ENCODE measurements at regions not wholly inside any gene's neighbourhood (a gene's known extent, or its start where the extent isn't known, plus 50 kb on each side); places are given as distances from the start of the nearest gene placed in this dataset.

DNA sequence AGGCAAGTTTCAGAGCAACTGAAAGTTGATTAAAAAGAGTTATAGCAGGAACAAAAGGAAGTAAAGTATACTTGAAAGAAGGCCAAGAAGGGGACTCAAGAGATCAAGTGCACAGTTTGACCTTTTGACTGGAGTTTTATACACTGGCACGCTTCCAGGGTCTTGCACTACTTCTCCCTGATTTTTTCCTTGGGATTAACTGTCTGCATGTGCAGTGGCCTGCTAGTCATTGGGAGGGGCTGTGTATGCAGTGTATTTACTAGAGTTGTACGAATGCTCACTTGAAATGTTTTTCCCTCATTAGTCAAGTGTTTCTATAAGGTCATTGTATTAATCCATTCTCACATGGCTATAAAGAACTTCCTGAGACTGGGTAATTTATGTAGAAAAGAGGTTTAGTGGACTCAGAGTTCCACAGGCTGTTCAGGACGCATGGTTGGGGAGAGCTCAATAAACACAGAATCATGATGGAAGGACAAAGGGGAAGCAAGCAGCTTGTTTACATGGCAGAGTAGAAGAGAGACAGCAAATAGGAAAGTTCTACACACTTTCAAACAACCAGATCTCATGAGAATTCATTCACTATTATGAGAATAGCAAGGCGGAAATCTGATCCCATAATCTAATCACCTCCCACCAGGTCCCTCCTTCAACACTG, 571.8 kb downstream of the ZPLD1 start:
- H3K18ac ChIP-seq (ENCODE audit: extremely low read depth, low read length), result no peak overlapping the region
- ChIA-PET POLR2A (ENCODE audit: partially characterized antibody) (no interaction called here), CTCF (ENCODE audit: partially characterized antibody) (no interaction called here)
- H2BK15ac ChIP-seq (ENCODE audit: low read length), result no peak overlapping the region
- no peak overlapping the region for H3K23ac ChIP-seq (ENCODE audit: insufficient read length)
- no peak overlapping the region for H2BK5ac ChIP-seq (ENCODE audit: low read depth, low read length)
- no peak overlapping the region; the same call in 1 of the 2 replicates for H2BK12ac ChIP-seq (ENCODE audit: low read depth, low read length)
- H4K5ac ChIP-seq (ENCODE audit: insufficient read length, low read depth, low read length), result no peak overlapping the region
- WGBS, 2 experiments (ENCODE audit: extremely low coverage in 1 of 2, insufficient coverage in 1 of 2, insufficient read length in 1 of 2, insufficient replicate concordance in 2 of 2, low coverage in 1 of 2, low lambda C conversion rate in 2 of 2, missing lambda C conversion rate in 1 of 2), result 97% methylated on average over 4 of the region's 4 CpGs; no CpG with 5 or more reads in 1 of the 2 experiments
- no peaks in the 10 kb centered on the region for H3K79me1 ChIP-seq (ENCODE audit: low read depth, low read length)
- peaks cover 0 to 6% (median 2%) of the 10 kb centered on the region in 4 experiments; a peak in 2 of 7 replicates for H3K4me1 ChIP-seq (replicated peaks in 1 of 4; ENCODE audit: control insufficient read depth in 3 of 4, insufficient read depth in 4 of 4, low read length in 3 of 4)
- no peak overlapping the region for H2BK120ac ChIP-seq (replicated peaks; ENCODE audit: low read depth, low read length)
- TF ChIP-seq NANOG (IDR thresholded peaks at IDR 0.05; ENCODE audit: insufficient read depth, low read depth, low read length, poor library complexity, severe bottlenecking) (no peak), EP300 (IDR thresholded peaks at IDR 0.05; ENCODE audit: borderline replicate concordance in 1 of 2, low read depth in 2 of 2, low read length in 2 of 2) (no peak)
- TF ChIP-seq, protein P1, sequence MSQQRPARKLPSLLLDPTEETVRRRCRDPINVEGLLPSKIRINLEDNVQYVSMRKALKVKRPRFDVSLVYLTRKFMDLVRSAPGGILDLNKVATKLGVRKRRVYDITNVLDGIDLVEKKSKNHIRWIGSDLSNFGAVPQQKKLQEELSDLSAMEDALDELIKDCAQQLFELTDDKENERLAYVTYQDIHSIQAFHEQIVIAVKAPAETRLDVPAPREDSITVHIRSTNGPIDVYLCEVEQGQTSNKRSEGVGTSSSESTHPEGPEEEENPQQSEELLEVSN (IDR thresholded peaks at IDR 0.05), result no peak
- no peak overlapping the region for H3K4me2 ChIP-seq (ENCODE audit: insufficient read depth in 1 of 2, low read depth in 2 of 2, low read length in 2 of 2)
- DNase-seq (ENCODE audit: low read depth in 1 of 2, low spot score in 2 of 2), result no peak
- no peak overlapping the region for H4K8ac ChIP-seq (ENCODE audit: extremely low read depth, insufficient read depth, low read length)
- H2BK20ac ChIP-seq (ENCODE audit: low read length), result no peak overlapping the region
- H3K27me3 ChIP-seq (replicated peaks in 1 of 4; ENCODE audit: control insufficient read depth in 3 of 4, extremely low read depth in 1 of 4, insufficient read depth in 3 of 4, low read length in 3 of 4), result no peaks in the 10 kb centered on the region
- FAIRE-seq, result no peak
- no peak overlapping the region for H3K56ac ChIP-seq (replicated peaks; ENCODE audit: insufficient read length, low read depth, low read length)
- no peaks in the 10 kb centered on the region for H3K23me2 ChIP-seq (ENCODE audit: low read depth, low read length)
- no peak overlapping the region for H3K9ac ChIP-seq (replicated peaks in 1 of 4; ENCODE audit: extremely low read depth in 1 of 4, low read depth in 3 of 4, low read length in 3 of 4)
- no peak overlapping the region for H3K27ac ChIP-seq (ENCODE audit: low read depth, low read length)
- no peak overlapping the region for H3K14ac ChIP-seq (ENCODE audit: insufficient read length)
- H2AK5ac ChIP-seq (ENCODE audit: low read depth, low read length), result no peak overlapping the region
- H4K91ac ChIP-seq (replicated peaks; ENCODE audit: insufficient read length, low read length), result no peak overlapping the region
- H2AFZ ChIP-seq (ENCODE audit: low read length), result no peak overlapping the region
- peaks cover 5 to 7% of the 10 kb centered on the region in 2 experiments; a peak in 1 of 4 replicates for H3K9me3 ChIP-seq (ENCODE audit: insufficient read depth in 2 of 2, low read depth in 1 of 2, low read length in 1 of 2)
- H3K36me3 ChIP-seq (ENCODE audit: control insufficient read depth in 2 of 4, insufficient read depth in 4 of 4, low read length in 3 of 4), result no peaks in the 10 kb centered on the region; a peak in 1 of 8 replicates
- no peaks in the 10 kb centered on the region for H4K20me1 ChIP-seq (replicated peaks in 1 of 2; ENCODE audit: control insufficient read depth in 1 of 2, insufficient read depth in 2 of 2, low read length in 2 of 2)
- no peaks in the 10 kb centered on the region for H3K79me2 ChIP-seq (ENCODE audit: control insufficient read depth in 1 of 2, insufficient read depth in 2 of 2, low read length in 2 of 2)
- no peak overlapping the region for H3K4ac ChIP-seq (replicated peaks; ENCODE audit: insufficient read length, low read depth, low read length)
- H3K4me3 ChIP-seq (ENCODE audit: extremely low read depth in 1 of 4, insufficient read depth in 2 of 4, low read depth in 3 of 4, low read length in 4 of 4), result no peak overlapping the region
